ENCODE measurements at regions not wholly inside any gene's neighbourhood (a gene's known extent, or its start where the extent isn't known, plus 50 kb on each side); places are given as distances from the start of the nearest gene placed in this dataset.
"Not testable (repeated sequence)": the region's sequence is repeated elsewhere in the genome, so short reads cannot be mapped to it uniquely, and the experiment has no call there.

DNA sequence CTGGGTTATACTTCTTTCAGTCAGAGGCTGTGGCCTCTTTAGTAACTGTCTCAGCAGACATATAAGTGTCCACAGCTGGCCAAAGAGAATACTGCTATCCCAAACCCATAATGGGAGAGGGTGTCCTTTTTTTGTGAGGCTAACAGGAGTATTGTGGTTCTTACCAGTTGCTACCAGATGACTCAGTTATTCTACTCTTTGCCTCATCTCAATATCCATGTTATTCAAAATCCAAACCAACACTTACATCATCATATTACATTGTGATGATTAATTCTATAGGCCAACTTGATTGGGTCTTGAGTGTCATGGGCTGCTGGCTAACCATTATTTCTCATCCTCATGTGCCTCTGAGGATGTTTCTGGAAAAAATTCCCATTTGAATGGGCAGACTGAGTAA is 120.9 kb downstream of the TMEM168 start:
- H3K9ac ChIP-seq (ENCODE audit: insufficient read depth in 1 of 2, low read length in 2 of 2): no peak overlapping the region
- H3K27me3 ChIP-seq (ENCODE audit: control insufficient read depth in 3 of 3, insufficient read depth in 3 of 3, low read length in 2 of 3): no peaks in the 10 kb centered on the region
- DNase-seq (no peak), ATAC-seq (ENCODE audit: insufficient read depth, low FRiP score) (no peak)
- TF ChIP-seq, protein P1, sequence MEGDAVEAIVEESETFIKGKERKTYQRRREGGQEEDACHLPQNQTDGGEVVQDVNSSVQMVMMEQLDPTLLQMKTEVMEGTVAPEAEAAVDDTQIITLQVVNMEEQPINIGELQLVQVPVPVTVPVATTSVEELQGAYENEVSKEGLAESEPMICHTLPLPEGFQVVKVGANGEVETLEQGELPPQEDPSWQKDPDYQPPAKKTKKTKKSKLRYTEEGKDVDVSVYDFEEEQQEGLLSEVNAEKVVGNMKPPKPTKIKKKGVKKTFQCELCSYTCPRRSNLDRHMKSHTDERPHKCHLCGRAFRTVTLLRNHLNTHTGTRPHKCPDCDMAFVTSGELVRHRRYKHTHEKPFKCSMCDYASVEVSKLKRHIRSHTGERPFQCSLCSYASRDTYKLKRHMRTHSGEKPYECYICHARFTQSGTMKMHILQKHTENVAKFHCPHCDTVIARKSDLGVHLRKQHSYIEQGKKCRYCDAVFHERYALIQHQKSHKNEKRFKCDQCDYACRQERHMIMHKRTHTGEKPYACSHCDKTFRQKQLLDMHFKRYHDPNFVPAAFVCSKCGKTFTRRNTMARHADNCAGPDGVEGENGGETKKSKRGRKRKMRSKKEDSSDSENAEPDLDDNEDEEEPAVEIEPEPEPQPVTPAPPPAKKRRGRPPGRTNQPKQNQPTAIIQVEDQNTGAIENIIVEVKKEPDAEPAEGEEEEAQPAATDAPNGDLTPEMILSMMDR (IDR thresholded peaks at IDR 0.05; ENCODE audit: control extremely low read depth, extremely low read depth): no peak
- no peaks in the 10 kb centered on the region for H3K9me3 ChIP-seq (ENCODE audit: control insufficient read depth in 4 of 4, insufficient read depth in 3 of 4, low read length in 3 of 4)
- H3K36me3 ChIP-seq (ENCODE audit: control insufficient read depth in 4 of 4, insufficient read depth in 4 of 4, low read length in 4 of 4): no peaks in the 10 kb centered on the region
- no peak overlapping the region for H3K27ac ChIP-seq (ENCODE audit: low read depth in 1 of 2, low read length in 1 of 2)
- no peak overlapping the region for H3K4me3 ChIP-seq
- H3K4me1 ChIP-seq (ENCODE audit: control insufficient read depth in 5 of 5, insufficient read depth in 5 of 5, low read length in 5 of 5): no peaks in the 10 kb centered on the region

- Histone ChIP-seq H3K27me3 (ENCODE audit: control insufficient read depth in 3 of 3, insufficient read depth in 3 of 3, low read length in 2 of 3) (no peaks in the 10 kb centered on the region), H3K36me3 (ENCODE audit: control insufficient read depth in 4 of 4, insufficient read depth in 4 of 4, low read length in 4 of 4) (no peaks in the 10 kb centered on the region), H3K27ac (ENCODE audit: low read depth in 1 of 2, low read length in 1 of 2) (no peak overlapping the region), H3K4me3 (no peak overlapping the region), H3K9me3 (ENCODE audit: control insufficient read depth in 4 of 4, insufficient read depth in 3 of 4, low read length in 3 of 4) (no peaks in the 10 kb centered on the region), H3K4me1 (ENCODE audit: control insufficient read depth in 5 of 5, insufficient read depth in 5 of 5, low read length in 5 of 5) (no peaks in the 10 kb centered on the region), H3K9ac (ENCODE audit: insufficient read depth in 1 of 2, low read length in 2 of 2) (no peak overlapping the region)
- no peak for ATAC-seq (ENCODE audit: insufficient read depth, low FRiP score)
- TF ChIP-seq, protein P1 (IDR thresholded peaks at IDR 0.05; ENCODE audit: control extremely low read depth, extremely low read depth): no peak
- WGBS, 2 donors: 86% methylated on average over 4 of the region's 4 CpGs
- no peak for DNase-seq
Observed at GRCh38 chr7:112670193-112670592, 120.0 kb downstream of the TMEM168 start.

GRCh38 chr7:112678626-112679025 is 111.6 kb downstream of the TMEM168 start:
- Histone ChIP-seq H3K36me3 (ENCODE audit: control insufficient read depth in 4 of 4, insufficient read depth in 4 of 4, low read length in 4 of 4) (no peaks in the 10 kb centered on the region), H3K4me3 (no peak overlapping the region), H3K9ac (ENCODE audit: insufficient read depth in 1 of 2, low read length in 2 of 2) (no peak overlapping the region), H3K27ac (ENCODE audit: low read depth in 1 of 2, low read length in 1 of 2) (no peak overlapping the region), H3K9me3 (ENCODE audit: control insufficient read depth in 4 of 4, insufficient read depth in 3 of 4, low read length in 3 of 4) (no peaks in the 10 kb centered on the region), H3K4me1 (ENCODE audit: control insufficient read depth in 5 of 5, insufficient read depth in 5 of 5, low read length in 5 of 5) (no peaks in the 10 kb centered on the region), H3K27me3 (ENCODE audit: control insufficient read depth in 3 of 3, insufficient read depth in 3 of 3, low read length in 2 of 3) (no peaks in the 10 kb centered on the region)
- TF ChIP-seq, protein P1 (IDR thresholded peaks at IDR 0.05; ENCODE audit: control extremely low read depth, extremely low read depth): no peak
- DNase-seq (no peak), ATAC-seq (ENCODE audit: insufficient read depth, low FRiP score) (no peak)
- 72 to 83% methylated on average over 6 of the region's 6 CpGs for WGBS, 2 donors

- not testable (repeated sequence) for H3K4me1 ChIP-seq (ENCODE audit: control insufficient read depth in 5 of 5, insufficient read depth in 5 of 5, low read length in 5 of 5); H3K27me3 ChIP-seq (ENCODE audit: control insufficient read depth in 3 of 3, insufficient read depth in 3 of 3, low read length in 2 of 3); H3K9me3 ChIP-seq (ENCODE audit: control insufficient read depth in 4 of 4, insufficient read depth in 3 of 4, low read length in 3 of 4); ATAC-seq (ENCODE audit: insufficient read depth, low FRiP score); H3K36me3 ChIP-seq (ENCODE audit: control insufficient read depth in 4 of 4, insufficient read depth in 4 of 4, low read length in 4 of 4); H3K9ac ChIP-seq (ENCODE audit: insufficient read depth in 1 of 2, low read length in 2 of 2); H3K27ac ChIP-seq (ENCODE audit: low read depth in 1 of 2, low read length in 1 of 2); H3K4me3 ChIP-seq
- DNase-seq: peak; percentile 7 to 50 (median 13)
- 54 to 71% methylated on average over 6 of the region's 6 CpGs for WGBS, 2 donors
Observed at GRCh38 chr7:112689466-112690177, 100.6 kb downstream of the TMEM168 start.

Data from lung (tissue), 11 donors.